K562 (cell line): ENCODE measurements at regions not wholly inside any gene's neighbourhood (a gene's known extent, or its start where the extent isn't known, plus 50 kb on each side); places are given as distances from the start of the nearest gene placed in this dataset.

Experiments
- ATF3 ChIP-seq, 2 experiments: fragments of 450-650 bp in 1 of 2; sonication (generic) in 1 of 2; formaldehyde crosslinking in 1 of 2; IDR thresholded peaks in 1 of 2; conservative IDR thresholded peaks in 1 of 2; 2 replicates each; pipeline versions ENCODE4 v1.6.1 to v1.8.1; 2016 to 2023; ENCODE audit warnings: mild to moderate bottlenecking in 2 of 2, moderate library complexity in 2 of 2, inconsistent platforms in 1 of 2, missing genetic modification reagents in 1 of 2
- CXXC5 ChIP-seq: fragments of 250-450 bp; sonication (Bioruptor Pico); IDR thresholded peaks from 2 replicates; pipeline ENCODE4 v1.8.0; 2022; ENCODE audit warnings: inconsistent platforms, mild to moderate bottlenecking, moderate library complexity
- ESRRA ChIP-seq: fragments of 450-650 bp; IDR thresholded peaks from 2 replicates; pipeline ENCODE4 v1.6.1; 2014; ENCODE audit warnings: low read depth, mild to moderate bottlenecking, moderate library complexity, borderline replicate concordance
- FOXK2 ChIP-seq, 2 experiments: fragments of 450-650 bp; IDR thresholded peaks in 1 of 2; conservative IDR thresholded peaks in 1 of 2; 2 replicates each; pipeline ENCODE4 v1.6.1; 2016; ENCODE audit warnings: low read depth in 2 of 2, mild to moderate bottlenecking in 1 of 2
- MAZ ChIP-seq, 2 experiments: fragments of 450-650 bp in 1 of 2; sonication (generic) in 1 of 2; formaldehyde crosslinking; IDR thresholded peaks in 1 of 2; conservative IDR thresholded peaks in 1 of 2; 2 replicates each; pipeline versions ENCODE4 v1.4.0 to v1.5.0; 2020; ENCODE audit warnings: mild to moderate bottlenecking in 1 of 2, missing genetic modification reagents in 1 of 2
- MYNN ChIP-seq, 2 experiments: sonication (generic); formaldehyde crosslinking in 1 of 2; IDR thresholded peaks; 2 replicates each; pipeline versions ENCODE4 v1.5.0 to v1.6.1; 2016 to 2020; ENCODE audit warnings: antibody characterized with exemption in 1 of 2, missing genetic modification reagents in 1 of 2
- PRDM10 ChIP-seq: fragments of 450-650 bp; IDR thresholded peaks from 2 replicates; pipeline ENCODE4 v1.6.1; 2018; ENCODE audit not compliant: partially characterized antibody
- TCF3 ChIP-seq: sonication (generic); formaldehyde crosslinking; IDR thresholded peaks from 2 replicates; pipeline ENCODE4 v1.4.0; 2020; ENCODE audit warnings: mild to moderate bottlenecking, missing genetic modification reagents
- TCF7L2 ChIP-seq: fragments of 150-350 bp; IDR thresholded peaks from 2 replicates; pipeline ENCODE4 v1.6.1; 2016; ENCODE audit warnings: low read depth, mild to moderate bottlenecking, low read length, moderate library complexity
- UBTF ChIP-seq, 2 experiments: IDR thresholded peaks; 2 replicates each; pipeline ENCODE4 v1.6.1; 2012; ENCODE audit warnings: improper control_type of control experiment in 2 of 2, low read depth in 2 of 2, low read length in 2 of 2, borderline replicate concordance in 1 of 2
- YBX1 ChIP-seq: fragments of 450-650 bp; IDR thresholded peaks from 2 replicates; pipeline ENCODE4 v1.7.1; 2016; ENCODE audit warnings: mild to moderate bottlenecking
- ZNF277 ChIP-seq: fragments of 250-450 bp; sonication (Bioruptor Pico); IDR thresholded peaks from 2 replicates; pipeline ENCODE4 v1.8.0; 2022; ENCODE audit warnings: inconsistent platforms, mild to moderate bottlenecking, moderate library complexity, borderline replicate concordance
- ZNF280B ChIP-seq: fragments of 250-450 bp; sonication (Bioruptor Pico); IDR thresholded peaks from 2 replicates; pipeline ENCODE4 v1.5.1; 2021; ENCODE audit warnings: mild to moderate bottlenecking
- ZNF584 ChIP-seq: fragments of 200-800 bp; sonication (Bioruptor generic); IDR thresholded peaks from 2 replicates; pipeline ENCODE4 v1.6.1; 2016; ENCODE audit warnings: low read depth, mild to moderate bottlenecking, missing genetic modification characterization, missing compliant biosample characterization

- no peak for TF ChIP-seq ZNF280B (CRISPR knock-in tag)
- no peak for TF ChIP-seq UBTF (IDR thresholded peaks at IDR 0.05; ENCODE audit: borderline replicate concordance in 1 of 2, low read depth in 2 of 2, low read length in 2 of 2)
- peak; percentile 45; the same call in 1 of the 2 replicates for TF ChIP-seq ZNF584 (CRISPR knock-in tag)
- TF ChIP-seq FOXK2 (conservative IDR thresholded peaks at IDR 0.05 in 1 of 2, IDR thresholded peaks at IDR 0.05 in 1 of 2; ENCODE audit: low read depth in 2 of 2) = peak in 1 of 2 experiments; percentile 52; a peak in 1 of 4 replicates
- TF ChIP-seq MYNN (IDR thresholded peaks at IDR 0.05) = no peak
- TF ChIP-seq MYNN (CRISPR knock-in tag; IDR thresholded peaks at IDR 0.05) = no peak
- peak in 1 of 2 experiments; percentile 18; a peak in 1 of 4 replicates for TF ChIP-seq MAZ (CRISPR knock-in tag; conservative IDR thresholded peaks at IDR 0.05 in 1 of 2, IDR thresholded peaks at IDR 0.05 in 1 of 2)
- TF ChIP-seq ESRRA = peak; percentile 81; the same call in 1 of the 2 replicates
- no peak for TF ChIP-seq YBX1
- no peak for TF ChIP-seq TCF7L2
- TF ChIP-seq TCF3 (CRISPR knock-in tag) = no peak; the same call in 1 of the 2 replicates
- TF ChIP-seq ATF3 (IDR thresholded peaks at IDR 0.05) = peak; percentile 83
- no peak for TF ChIP-seq ATF3 (CRISPR knock-in tag; conservative IDR thresholded peaks at IDR 0.05)
- peak; percentile 79 for TF ChIP-seq PRDM10
- no peak for TF ChIP-seq ZNF277 (CRISPR knock-in tag)
- TF ChIP-seq CXXC5 (CRISPR knock-in tag) = peak; percentile 78
Observed at GRCh38 chr3:72177075-72178050, 392.4 kb upstream of the PROK2 start (continued).
